ENCODE measurements at regions not wholly inside any gene's neighbourhood (a gene's known extent, or its start where the extent isn't known, plus 50 kb on each side); places are given as distances from the start of the nearest gene placed in this dataset.

GRCh38 chr3:3346556-3346955, 167.1 kb upstream of the CRBN start:
- WGBS: 80% methylated on average over 2 of the region's 2 CpGs

GRCh38 chr3:3342141-3342540, 162.7 kb upstream of the CRBN start:
- no peaks in the 10 kb centered on the region for H3K4me1 ChIP-seq
- H3K9me3 ChIP-seq: no peaks in the 10 kb centered on the region
- H3K4me3 ChIP-seq: no peak overlapping the region
- TF ChIP-seq POLR2AphosphoS5 (IDR thresholded peaks at IDR 0.05): no peak
- H3K27ac ChIP-seq: no peak overlapping the region
- H3K36me3 ChIP-seq: no peaks in the 10 kb centered on the region
- H3K27me3 ChIP-seq: no peaks in the 10 kb centered on the region
- WGBS: 87% methylated on average over 2 of the region's 2 CpGs
- DNase-seq (ENCODE audit: low spot score in 2 of 2): no peak

More at GRCh38 chr3:3346556-3346955, 167.1 kb upstream of the CRBN start:
- Histone ChIP-seq H3K36me3 (no peaks in the 10 kb centered on the region), H3K9me3 (no peaks in the 10 kb centered on the region), H3K4me1 (no peaks in the 10 kb centered on the region), H3K4me3 (no peak overlapping the region), H3K27ac (no peak overlapping the region), H3K27me3 (no peaks in the 10 kb centered on the region)
- TF ChIP-seq EP300 (IDR thresholded peaks at IDR 0.05) (no peak), POLR2AphosphoS5 (IDR thresholded peaks at IDR 0.05) (no peak), CTCF (IDR thresholded peaks at IDR 0.05) (no peak), POLR2A (IDR thresholded peaks at IDR 0.05) (no peak)
- no peak for DNase-seq (ENCODE audit: low spot score in 2 of 2)

GRCh38 chr3:3340965-3341895, 161.7 kb upstream of the CRBN start:
- DNase-seq (ENCODE audit: low spot score in 2 of 2): no peak
- WGBS: 85% methylated on average over 6 of the region's 6 CpGs
- TF ChIP-seq EP300 (IDR thresholded peaks at IDR 0.05) (no peak), POLR2AphosphoS5 (IDR thresholded peaks at IDR 0.05) (no peak), POLR2A (IDR thresholded peaks at IDR 0.05) (no peak), CTCF (IDR thresholded peaks at IDR 0.05) (no peak)
- Histone ChIP-seq H3K4me3 (no peak overlapping the region), H3K27me3 (no peaks in the 10 kb centered on the region), H3K36me3 (no peaks in the 10 kb centered on the region), H3K27ac (no peak overlapping the region), H3K9me3 (no peaks in the 10 kb centered on the region), H3K4me1 (no peaks in the 10 kb centered on the region)

GRCh38 chr3:3340526-3340925, 161.0 kb upstream of the CRBN start:
- no peaks in the 10 kb centered on the region for H3K27me3 ChIP-seq
- no peak overlapping the region for H3K27ac ChIP-seq
- no peak for TF ChIP-seq CTCF (IDR thresholded peaks at IDR 0.05)
- no peak for TF ChIP-seq POLR2AphosphoS5 (IDR thresholded peaks at IDR 0.05)
- TF ChIP-seq EP300 (IDR thresholded peaks at IDR 0.05): no peak
- no peak for TF ChIP-seq POLR2A (IDR thresholded peaks at IDR 0.05)
- H3K9me3 ChIP-seq: no peaks in the 10 kb centered on the region
- no peak overlapping the region for H3K4me3 ChIP-seq
- H3K4me1 ChIP-seq: no peaks in the 10 kb centered on the region
- WGBS: 91% methylated on average over 4 of the region's 4 CpGs
- DNase-seq (ENCODE audit: low spot score in 2 of 2): no peak
- H3K36me3 ChIP-seq: no peaks in the 10 kb centered on the region

GRCh38 chr3:3335903-3336302, 156.4 kb upstream of the CRBN start:
- Histone ChIP-seq H3K4me3 (no peak overlapping the region), H3K9me3 (no peaks in the 10 kb centered on the region), H3K4me1 (no peaks in the 10 kb centered on the region), H3K27me3 (no peaks in the 10 kb centered on the region), H3K36me3 (no peaks in the 10 kb centered on the region), H3K27ac (no peak overlapping the region)
- no peak for DNase-seq (ENCODE audit: low spot score in 2 of 2)
- WGBS: 85% methylated on average over 1 of the region's 1 CpG
- TF ChIP-seq EP300 (IDR thresholded peaks at IDR 0.05) (no peak), CTCF (IDR thresholded peaks at IDR 0.05) (no peak), POLR2A (IDR thresholded peaks at IDR 0.05) (no peak), POLR2AphosphoS5 (IDR thresholded peaks at IDR 0.05) (no peak)
